Muscle of leg (tissue), 3 donors: ENCODE measurements at regions not wholly inside any gene's neighbourhood (a gene's known extent, or its start where the extent isn't known, plus 50 kb on each side); places are given as distances from the start of the nearest gene placed in this dataset.

Source experiments
- DNase-seq: peaks from one replicate; pipeline ENCODE4 v3.0.0; 2013
- H3K27ac ChIP-seq: one replicate; pipeline ENCODE4 v1.5.1; 2013; ENCODE audit warnings: mild to moderate bottlenecking, low read length, control low read depth
- H3K27me3 ChIP-seq: one replicate; pipeline ENCODE4 v1.6.1; 2013; ENCODE audit warnings: low read length; ENCODE audit not compliant: control insufficient read depth, insufficient read depth
- H3K36me3 ChIP-seq: one replicate; pipeline ENCODE4 v1.6.1; 2013; ENCODE audit warnings: low read length; ENCODE audit not compliant: control insufficient read depth, insufficient read depth
- H3K4me1 ChIP-seq: one replicate; pipeline ENCODE4 v1.6.1; 2013; ENCODE audit warnings: low read length; ENCODE audit not compliant: control insufficient read depth, insufficient read depth
- H3K4me3 ChIP-seq: one replicate; pipeline ENCODE4 v1.5.1; 2013; ENCODE audit warnings: low read length, control low read depth
- H3K9me3 ChIP-seq: replicated peaks from 2 replicates; pipeline ENCODE4 v1.6.1; 2013; ENCODE audit warnings: low read depth, low read length; ENCODE audit not compliant: control insufficient read depth
- WGBS: methylation state at CpG from one replicate; pipeline ENCODE4 v1.1.5; 2013; ENCODE audit warnings: missing lambda C conversion rate; ENCODE audit not compliant: insufficient coverage; 5-methylcytosine and 5-hydroxymethylcytosine counted together

GRCh38 chr6:17032590-17032987, 69.3 kb upstream of the STMND1 start:
- no peak overlapping the region for H3K4me3 ChIP-seq
- no peaks in the 10 kb centered on the region for H3K27me3 ChIP-seq
- peaks cover 27% of the 10 kb centered on the region for H3K4me1 ChIP-seq
- H3K9me3 ChIP-seq: no peaks in the 10 kb centered on the region
- no CpG with 5 or more reads among the region's 3 CpGs for WGBS
- peak overlapping the region; percentile 93 for H3K27ac ChIP-seq
- H3K36me3 ChIP-seq: no peaks in the 10 kb centered on the region
- no peak for DNase-seq

- peak overlapping the region; percentile 93 for H3K27ac ChIP-seq
- H3K36me3 ChIP-seq: no peaks in the 10 kb centered on the region
- WGBS: 76% methylated on average over 16 of the region's 19 CpGs
- H3K4me3 ChIP-seq: no peak overlapping the region
- H3K9me3 ChIP-seq: no peaks in the 10 kb centered on the region
- no peaks in the 10 kb centered on the region for H3K27me3 ChIP-seq
- peaks cover 27% of the 10 kb centered on the region for H3K4me1 ChIP-seq
- DNase-seq: no peak
Measured at GRCh38 chr6:17031961-17032360, 69.9 kb upstream of the STMND1 start.

- Histone ChIP-seq H3K9me3 (peaks cover 3% of the 10 kb centered on the region), H3K27me3 (no peaks in the 10 kb centered on the region), H3K36me3 (no peaks in the 10 kb centered on the region), H3K4me1 (peaks cover 12% of the 10 kb centered on the region), H3K27ac (no peak overlapping the region), H3K4me3 (no peak overlapping the region)
- DNase-seq: no peak
- WGBS: 86% methylated on average over 1 of the region's 1 CpG
Measured at GRCh38 chr6:17027441-17027840, 74.4 kb upstream of the STMND1 start.

GRCh38 chr6:17022604-17023003, 79.2 kb upstream of the STMND1 start:
- WGBS: no CpG with 5 or more reads among the region's 3 CpGs
- no peaks in the 10 kb centered on the region for H3K27me3 ChIP-seq
- H3K9me3 ChIP-seq: peaks cover 3% of the 10 kb centered on the region
- H3K4me1 ChIP-seq: no peaks in the 10 kb centered on the region
- no peak overlapping the region for H3K4me3 ChIP-seq
- no peak for DNase-seq
- H3K27ac ChIP-seq: no peak overlapping the region
- no peaks in the 10 kb centered on the region for H3K36me3 ChIP-seq

GRCh38 chr6:17021539-17021889, 80.3 kb upstream of the STMND1 start:
- peak; percentile 81 for DNase-seq
- Histone ChIP-seq H3K4me1 (no peaks in the 10 kb centered on the region), H3K27ac (no peak overlapping the region), H3K4me3 (no peak overlapping the region), H3K36me3 (no peaks in the 10 kb centered on the region), H3K27me3 (no peaks in the 10 kb centered on the region), H3K9me3 (peaks cover 3% of the 10 kb centered on the region)
- WGBS: no CpG with 5 or more reads among the region's 5 CpGs

- DNase-seq: no peak
- Histone ChIP-seq H3K27me3 (no peaks in the 10 kb centered on the region), H3K9me3 (peaks cover 3% of the 10 kb centered on the region), H3K4me1 (no peaks in the 10 kb centered on the region), H3K36me3 (no peaks in the 10 kb centered on the region), H3K4me3 (no peak overlapping the region), H3K27ac (no peak overlapping the region)
- WGBS: 44% methylated on average over 1 of the region's 3 CpGs
Measured at GRCh38 chr6:17020889-17021538, 80.8 kb upstream of the STMND1 start.

GRCh38 chr6:17018425-17018824, 83.4 kb upstream of the STMND1 start:
- no peak overlapping the region for H3K4me3 ChIP-seq
- WGBS: no CpG with 5 or more reads among the region's 5 CpGs
- H3K9me3 ChIP-seq: no peaks in the 10 kb centered on the region
- H3K36me3 ChIP-seq: no peaks in the 10 kb centered on the region
- H3K27ac ChIP-seq: no peak overlapping the region
- no peaks in the 10 kb centered on the region for H3K4me1 ChIP-seq
- H3K27me3 ChIP-seq: no peaks in the 10 kb centered on the region
- no peak for DNase-seq

GRCh38 chr6:17017416-17017815, 84.4 kb upstream of the STMND1 start:
- no peaks in the 10 kb centered on the region for H3K36me3 ChIP-seq
- peaks cover 3% of the 10 kb centered on the region for H3K4me1 ChIP-seq
- no peaks in the 10 kb centered on the region for H3K9me3 ChIP-seq
- H3K4me3 ChIP-seq: no peak overlapping the region
- no peak for DNase-seq
- H3K27ac ChIP-seq: no peak overlapping the region
- H3K27me3 ChIP-seq: no peaks in the 10 kb centered on the region
- WGBS: 97% methylated on average over 9 of the region's 10 CpGs

GRCh38 chr6:17015551-17016381, 86.1 kb upstream of the STMND1 start:
- Histone ChIP-seq H3K4me1 (peaks cover 3% of the 10 kb centered on the region), H3K4me3 (peak overlapping the region; percentile 34), H3K27ac (no peak overlapping the region), H3K27me3 (no peaks in the 10 kb centered on the region), H3K36me3 (no peaks in the 10 kb centered on the region), H3K9me3 (no peaks in the 10 kb centered on the region)
- 23% methylated on average over 43 of the region's 51 CpGs for WGBS
- peak; percentile 71 for DNase-seq

GRCh38 chr6:17015144-17015543, 86.7 kb upstream of the STMND1 start:
- Histone ChIP-seq H3K4me1 (peaks cover 3% of the 10 kb centered on the region), H3K4me3 (no peak overlapping the region), H3K9me3 (no peaks in the 10 kb centered on the region), H3K36me3 (no peaks in the 10 kb centered on the region), H3K27me3 (no peaks in the 10 kb centered on the region), H3K27ac (no peak overlapping the region)
- WGBS: 100% methylated on average over 1 of the region's 4 CpGs
- DNase-seq: no peak
